SKM-1 (cell line): ENCODE measurements at regions not wholly inside any gene's neighbourhood (a gene's known extent, or its start where the extent isn't known, plus 50 kb on each side); places are given as distances from the start of the nearest gene placed in this dataset.
A peak's percentile ranks its signal among the peaks of the same experiment; 100 is the strongest.
"Not testable (repeated sequence)": the region's sequence is repeated elsewhere in the genome, so short reads cannot be mapped to it uniquely, and the experiment has no call there.

Source experiments
- DNase-seq: peaks from one replicate; lab custom pipeline; 2025; ENCODE audit not compliant: unreplicated experiment; lab: John Stamatoyannopoulos, UW

GRCh38 chr4:147157860-147158701 lies 212.4 kb upstream of the TTC29 start:
- DNase-seq = no peak

DNA sequence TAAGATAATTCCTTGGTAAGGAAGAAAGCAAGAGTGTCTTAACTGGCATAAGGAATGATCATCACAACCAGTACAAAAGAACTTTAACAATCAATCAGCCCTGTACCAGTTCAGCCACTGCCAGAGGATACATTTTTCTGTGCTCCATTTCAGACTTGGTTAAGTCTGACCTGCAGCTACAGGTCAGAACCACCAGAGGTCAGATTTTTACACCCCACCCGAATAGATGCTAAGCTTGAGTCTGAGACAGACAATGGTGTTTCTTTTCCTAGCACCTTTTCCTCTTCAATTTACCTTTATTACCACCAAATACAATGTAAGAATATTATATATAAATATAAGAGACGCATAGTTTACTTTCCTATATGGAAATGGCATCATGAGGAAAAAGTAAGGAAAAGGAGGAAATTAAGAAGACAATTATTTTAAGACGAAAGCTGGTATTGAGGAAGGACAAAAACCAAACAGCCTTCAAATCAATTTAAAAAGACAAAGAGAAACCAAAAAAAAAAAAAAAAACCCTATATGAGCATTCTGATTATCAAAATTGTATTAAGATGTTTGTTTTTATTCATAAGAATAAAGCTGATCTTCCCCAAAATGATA lies 215.3 kb upstream of the TTC29 start:
- DNase-seq = peak; percentile 55

DNA sequence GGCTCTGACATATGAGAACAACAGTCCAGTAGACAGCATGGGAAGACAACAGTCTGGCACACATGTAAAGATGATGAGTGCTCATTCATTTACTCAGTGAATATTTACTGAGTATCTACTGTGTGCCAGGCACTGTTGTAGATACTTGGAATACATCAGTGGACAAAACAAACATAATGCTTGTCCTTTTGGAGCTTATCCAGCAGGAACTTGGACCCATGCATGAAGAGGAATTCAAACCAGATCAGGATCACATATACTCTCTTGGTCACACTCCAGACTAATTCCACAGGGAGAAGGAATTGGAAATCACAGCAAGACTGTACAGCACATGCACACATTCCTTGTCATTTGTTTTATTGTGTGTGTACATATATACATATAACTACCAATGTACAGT lies 217.6 kb upstream of the TTC29 start:
- no peak for DNase-seq

- DNase-seq = not testable (repeated sequence)
Measured at GRCh38 chr4:147168200-147168599, 222.5 kb upstream of the TTC29 start.

GRCh38 chr4:147173322-147173721 lies 227.7 kb upstream of the TTC29 start:
- DNase-seq = no peak

DNA sequence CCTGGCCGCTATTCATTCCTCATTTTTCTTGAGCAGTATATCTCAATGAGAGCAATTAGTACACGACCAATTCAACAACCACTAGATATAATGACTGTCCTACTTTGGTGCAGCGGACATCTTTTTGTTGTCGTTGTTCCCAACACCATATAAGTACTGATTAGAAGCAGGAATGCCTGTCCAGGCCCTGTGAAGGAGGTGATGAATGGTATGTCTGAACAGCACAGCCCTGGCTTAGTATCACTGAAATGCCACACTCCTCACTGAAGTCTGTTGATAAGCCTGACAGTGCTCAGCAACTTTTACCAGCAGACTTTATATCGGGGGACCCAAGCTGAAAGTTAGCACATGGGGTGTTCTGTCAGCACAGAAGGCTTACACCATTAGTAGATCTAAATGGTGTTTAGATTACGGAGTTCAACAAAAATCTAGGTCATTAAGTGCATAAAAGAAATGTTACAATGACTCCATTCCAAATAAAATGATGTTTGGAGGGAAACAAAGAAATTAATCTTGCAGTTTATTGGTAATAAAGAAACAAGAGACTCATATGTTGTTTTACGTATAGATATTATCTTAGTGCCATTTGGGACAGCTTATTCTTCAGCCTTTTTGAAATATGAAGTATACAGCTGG lies 228.3 kb upstream of the TTC29 start:
- DNase-seq = no peak

- no peak for DNase-seq
Measured at GRCh38 chr4:147174591-147174990, 228.9 kb upstream of the TTC29 start.

- no peak for DNase-seq
Measured at GRCh38 chr4:147175460-147176025, 229.9 kb upstream of the TTC29 start.

GRCh38 chr4:147182041-147182440 lies 236.4 kb upstream of the TTC29 start:
- no peak for DNase-seq

DNA sequence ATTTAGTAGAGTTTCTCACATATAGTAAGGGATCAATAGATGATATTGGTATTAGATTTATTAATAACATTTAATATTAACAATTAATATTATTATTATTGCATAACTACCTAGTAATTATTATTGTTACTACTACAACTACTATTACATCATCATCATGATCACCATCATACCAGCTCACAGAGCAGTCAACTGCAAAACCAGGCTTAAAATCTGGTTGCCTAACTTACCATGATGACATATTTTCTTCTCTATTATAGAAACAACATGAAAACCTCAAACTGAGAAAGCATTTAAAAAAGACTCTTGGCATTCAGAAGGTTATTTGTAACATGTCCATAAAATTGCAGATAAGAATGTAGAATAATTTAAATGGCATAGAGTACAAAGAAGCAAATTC lies 247.0 kb upstream of the TTC29 start:
- DNase-seq = no peak

DNA sequence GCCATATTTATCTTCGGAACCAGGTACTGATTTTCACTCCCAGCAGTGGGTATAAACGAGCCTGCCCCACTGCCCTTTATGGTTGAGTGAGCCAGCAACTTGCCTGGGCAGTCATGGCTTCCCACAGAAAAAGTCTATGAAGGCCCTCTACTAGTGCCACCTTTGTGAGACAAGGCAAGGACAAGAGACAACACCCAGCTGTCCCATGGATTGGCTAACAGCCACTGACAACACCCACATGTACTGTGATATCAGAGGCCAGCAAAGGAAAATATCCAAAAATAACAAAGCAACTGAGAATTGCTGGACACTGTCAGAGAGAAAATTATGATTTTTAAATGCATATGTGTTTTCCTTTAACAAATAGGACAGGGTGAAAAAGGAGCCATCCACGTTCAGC lies 248.4 kb upstream of the TTC29 start:
- no peak for DNase-seq

GRCh38 chr4:147194604-147195003 lies 248.9 kb upstream of the TTC29 start:
- DNase-seq = no peak

DNA sequence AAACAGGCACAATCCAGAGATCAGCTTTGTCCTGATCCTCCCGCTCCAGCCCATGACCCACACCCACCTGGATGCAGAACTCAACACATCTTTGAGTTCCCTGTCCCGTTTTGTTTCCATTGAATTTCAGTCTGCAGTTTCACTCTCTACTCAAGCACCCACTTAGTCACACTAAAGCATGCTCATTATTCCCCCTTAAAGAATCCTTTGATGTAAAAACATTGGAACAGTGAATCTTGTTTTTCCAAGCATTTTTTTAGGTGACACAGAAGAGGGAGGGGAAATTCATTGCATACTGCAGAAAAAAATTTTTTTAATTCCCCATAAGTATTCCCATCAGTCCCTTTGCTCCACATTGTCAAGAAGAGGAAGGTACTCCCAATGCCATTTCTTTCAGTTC lies 249.7 kb upstream of the TTC29 start:
- no peak for DNase-seq

- DNase-seq = no peak
Measured at GRCh38 chr4:147198411-147199051, 252.9 kb upstream of the TTC29 start.

DNA sequence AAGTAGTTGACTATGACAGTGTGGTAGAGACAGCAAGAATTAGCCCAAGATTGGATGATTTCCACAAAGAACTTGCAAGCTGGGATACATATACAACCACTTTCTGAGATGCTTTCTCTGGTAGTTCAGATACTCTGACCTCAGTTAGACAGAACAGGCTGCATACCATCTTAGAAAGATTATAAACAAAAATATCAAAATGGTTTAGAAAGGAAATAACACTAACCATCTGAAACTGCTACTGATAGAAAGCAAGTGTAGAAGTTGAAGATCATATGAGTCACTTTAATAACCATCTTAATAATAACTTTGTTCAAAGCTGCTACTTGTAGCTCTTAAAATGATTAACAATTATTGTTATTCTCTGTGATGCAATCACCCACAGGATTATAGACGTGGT lies 255.4 kb upstream of the TTC29 start:
- no peak for DNase-seq

DNA sequence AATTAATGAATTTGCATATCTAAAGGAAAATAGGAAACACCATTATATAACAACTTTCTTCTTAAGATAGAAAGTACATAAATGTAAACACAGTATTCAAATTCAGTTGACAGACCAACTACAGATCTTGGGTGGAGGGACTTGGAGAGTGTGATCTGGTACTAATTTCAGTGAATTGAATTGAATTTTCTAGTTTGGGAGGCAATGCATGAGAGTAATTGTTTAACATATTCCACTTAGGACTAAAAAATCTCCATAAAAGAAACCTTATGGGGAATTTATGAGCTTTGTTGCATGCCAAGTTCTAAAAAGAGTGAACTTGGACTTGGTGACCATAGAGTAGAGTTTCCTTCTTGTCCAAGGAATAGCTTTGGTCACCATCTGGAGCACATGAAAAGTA lies 261.1 kb upstream of the TTC29 start:
- no peak for DNase-seq

- DNase-seq = no peak
Measured at GRCh38 chr4:147207911-147208310, 262.2 kb upstream of the TTC29 start.

GRCh38 chr4:147217655-147218054 lies 263.2 kb upstream of the EDNRA start:
- no peak for DNase-seq

- no peak for DNase-seq
Measured at GRCh38 chr4:147219145-147219544, 261.8 kb upstream of the EDNRA start.

DNA sequence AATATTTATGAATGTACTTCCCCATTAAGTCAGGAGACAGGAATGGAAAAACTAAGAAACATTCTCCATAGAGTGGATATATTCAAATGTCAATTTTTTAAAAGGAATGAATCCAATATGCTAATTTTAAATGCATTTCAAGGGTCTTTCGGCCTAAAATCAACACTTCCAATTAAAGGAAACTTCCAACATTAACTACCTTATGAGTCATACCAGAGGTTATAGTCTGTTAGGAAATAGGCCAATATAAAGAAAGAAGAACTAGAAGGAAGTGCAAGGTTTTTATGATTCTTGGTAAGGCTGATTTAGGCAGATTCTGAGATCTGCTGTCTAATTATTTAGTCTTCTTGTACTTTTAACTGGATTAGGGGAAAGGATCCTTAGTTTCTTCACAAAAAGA lies 260.1 kb upstream of the EDNRA start:
- no peak for DNase-seq

GRCh38 chr4:147222906-147223305 lies 258.0 kb upstream of the EDNRA start:
- DNase-seq = no peak
